ENCODE measurements at regions not wholly inside any gene's neighbourhood (a gene's known extent, or its start where the extent isn't known, plus 50 kb on each side); places are given as distances from the start of the nearest gene placed in this dataset.

DNA sequence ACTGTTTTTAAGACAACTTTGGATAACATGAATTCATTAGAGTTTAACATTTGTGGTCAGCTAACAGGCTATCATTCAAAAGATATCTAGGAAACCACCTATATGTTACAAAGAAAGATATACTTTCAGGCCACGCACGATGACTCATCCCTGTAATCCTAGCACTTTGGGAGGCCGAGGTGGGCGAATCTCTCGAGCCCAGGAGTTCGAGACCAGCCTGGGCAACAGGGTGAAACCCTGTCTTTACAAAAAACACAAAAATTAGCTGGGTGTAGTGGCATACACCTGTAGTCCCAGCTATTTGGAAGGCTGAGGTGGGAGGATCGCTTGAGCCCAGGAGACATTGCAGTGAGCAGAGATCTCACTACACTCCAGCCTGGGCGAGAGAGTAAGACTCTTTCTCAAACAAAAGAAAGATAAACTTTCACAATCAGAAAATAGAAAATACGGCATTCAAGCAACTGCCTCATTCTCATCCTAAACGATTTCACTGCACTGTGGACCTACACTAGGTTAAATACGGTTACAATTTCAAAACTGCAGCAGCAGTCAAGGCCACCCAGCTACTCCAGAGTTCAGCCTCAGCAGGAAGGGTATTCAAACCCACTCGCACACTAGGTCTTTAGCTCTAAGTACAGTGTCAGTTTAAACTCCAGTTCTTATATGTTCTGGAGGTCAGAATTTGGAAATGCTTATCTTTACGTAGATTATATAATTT is 250.0 kb upstream of the SLC39A10 start:
- no peak for FAIRE-seq
- WGBS, 2 experiments (ENCODE audit: extremely low coverage in 1 of 2, insufficient coverage in 1 of 2, insufficient read length in 1 of 2, insufficient replicate concordance in 2 of 2, low coverage in 1 of 2, low lambda C conversion rate in 2 of 2, missing lambda C conversion rate in 1 of 2), result 89% methylated on average over 13 of the region's 13 CpGs; no CpG with 5 or more reads in 1 of the 2 experiments
- peak; percentile 14; the same call in 1 of the 2 replicates for TF ChIP-seq JUND (IDR thresholded peaks at IDR 0.05; ENCODE audit: low read length)
- no peak for TF ChIP-seq CREB1 (IDR thresholded peaks at IDR 0.05)
- no peak for TF ChIP-seq ZNF274 (IDR thresholded peaks at IDR 0.05; ENCODE audit: borderline replicate concordance, extremely low read depth, low read length)
- no peak for TF ChIP-seq GTF2F1 (IDR thresholded peaks at IDR 0.05; ENCODE audit: borderline replicate concordance, low read depth, low read length)
- TF ChIP-seq SP1 (IDR thresholded peaks at IDR 0.05; ENCODE audit: low read depth, low read length), result no peak
- no peak for TF ChIP-seq JUN (IDR thresholded peaks at IDR 0.05; ENCODE audit: low read depth, low read length)

More for the DNA sequence above, 250.0 kb upstream of the SLC39A10 start:
- Histone ChIP-seq H3K4me1 (replicated peaks in 1 of 4; ENCODE audit: control insufficient read depth in 3 of 4, insufficient read depth in 4 of 4, low read length in 3 of 4) (peaks cover 0 to 5% (median 4%) of the 10 kb centered on the region in 4 experiments; a peak in 2 of 7 replicates), H3K23ac (ENCODE audit: insufficient read length) (no peak overlapping the region), H3K23me2 (ENCODE audit: low read depth, low read length) (no peaks in the 10 kb centered on the region), H3K9ac (replicated peaks in 1 of 4; ENCODE audit: extremely low read depth in 1 of 4, low read depth in 3 of 4, low read length in 3 of 4) (no peak overlapping the region), H2BK20ac (ENCODE audit: low read length) (no peak overlapping the region), H3K4ac (replicated peaks; ENCODE audit: insufficient read length, low read depth, low read length) (no peak overlapping the region), H2BK120ac (replicated peaks; ENCODE audit: low read depth, low read length) (no peak overlapping the region), H3K27me3 (replicated peaks in 1 of 4; ENCODE audit: control insufficient read depth in 3 of 4, extremely low read depth in 1 of 4, insufficient read depth in 3 of 4, low read length in 3 of 4) (no peaks in the 10 kb centered on the region), H3K18ac (ENCODE audit: extremely low read depth, low read length) (no peak overlapping the region), H4K5ac (ENCODE audit: insufficient read length, low read depth, low read length) (no peak overlapping the region), H3K79me1 (ENCODE audit: low read depth, low read length) (no peaks in the 10 kb centered on the region), H3K27ac (ENCODE audit: low read depth, low read length) (no peak overlapping the region), H2BK5ac (ENCODE audit: low read depth, low read length) (no peak overlapping the region), H3K36me3 (ENCODE audit: control insufficient read depth in 2 of 4, insufficient read depth in 4 of 4, low read length in 3 of 4) (no peaks in the 10 kb centered on the region), H4K8ac (ENCODE audit: extremely low read depth, insufficient read depth, low read length) (no peak overlapping the region), H4K91ac (replicated peaks; ENCODE audit: insufficient read length, low read length) (no peak overlapping the region), H2BK15ac (ENCODE audit: low read length) (no peak overlapping the region), H3K4me3 (ENCODE audit: extremely low read depth in 1 of 4, insufficient read depth in 2 of 4, low read depth in 3 of 4, low read length in 4 of 4) (no peak overlapping the region), H3K79me2 (ENCODE audit: control insufficient read depth in 1 of 2, insufficient read depth in 2 of 2, low read length in 2 of 2) (no peaks in the 10 kb centered on the region), H2AK5ac (ENCODE audit: low read depth, low read length) (no peak overlapping the region), H2AFZ (ENCODE audit: low read length) (peak overlapping the region; percentile 70; the same call in 1 of the 2 replicates), H3K14ac (ENCODE audit: insufficient read length) (no peak overlapping the region), H2BK12ac (ENCODE audit: low read depth, low read length) (no peak overlapping the region), H4K20me1 (replicated peaks in 1 of 2; ENCODE audit: control insufficient read depth in 1 of 2, insufficient read depth in 2 of 2, low read length in 2 of 2) (no peaks in the 10 kb centered on the region), H3K9me3 (ENCODE audit: insufficient read depth in 2 of 2, low read depth in 1 of 2, low read length in 1 of 2) (no peaks in the 10 kb centered on the region), H3K4me2 (ENCODE audit: insufficient read depth in 1 of 2, low read depth in 2 of 2, low read length in 2 of 2) (no peak overlapping the region), H3K56ac (replicated peaks; ENCODE audit: insufficient read length, low read depth, low read length) (no peak overlapping the region)
- POLR2A ChIA-PET (ENCODE audit: partially characterized antibody), result no interaction called here
- DNase-seq (ENCODE audit: low read depth in 1 of 2, low spot score in 2 of 2), result no peak
- CTCF ChIA-PET (ENCODE audit: partially characterized antibody), result no interaction called here
